SKM-1 treated with dmso at 0.1 percent for 144 hours (cell line): ENCODE measurements at regions not wholly inside any gene's neighbourhood (a gene's known extent, or its start where the extent isn't known, plus 50 kb on each side); places are given as distances from the start of the nearest gene placed in this dataset.
A peak's percentile ranks its signal among the peaks of the same experiment; 100 is the strongest.
"Not testable (repeated sequence)": the region's sequence is repeated elsewhere in the genome, so short reads cannot be mapped to it uniquely, and the experiment has no call there.

Experiments
- DNase-seq: peaks from one replicate; lab custom pipeline; 2025; ENCODE audit not compliant: unreplicated experiment; lab: John Stamatoyannopoulos, UW

DNA sequence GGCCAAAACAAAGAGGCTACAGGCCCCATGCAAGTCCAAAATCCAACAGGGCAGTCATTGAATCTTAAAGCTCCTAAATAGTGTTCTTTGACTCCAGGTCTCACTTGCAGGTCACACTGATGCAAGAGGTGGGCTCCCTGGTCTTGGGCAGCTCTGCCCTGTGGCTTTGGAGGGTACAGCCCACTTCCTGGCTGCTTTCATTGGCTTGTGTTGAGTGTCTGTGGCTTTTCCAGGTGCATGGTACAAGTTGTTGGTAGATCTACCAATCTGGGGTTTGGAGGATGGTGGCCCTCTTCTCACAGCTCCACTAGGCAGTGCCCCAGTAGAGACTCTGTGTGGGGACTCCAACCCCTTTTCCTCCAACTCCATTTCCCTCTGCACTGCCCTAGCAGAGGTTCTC is 115.8 kb upstream of the ALKAL2 start:
- DNase-seq = no peak

DNA sequence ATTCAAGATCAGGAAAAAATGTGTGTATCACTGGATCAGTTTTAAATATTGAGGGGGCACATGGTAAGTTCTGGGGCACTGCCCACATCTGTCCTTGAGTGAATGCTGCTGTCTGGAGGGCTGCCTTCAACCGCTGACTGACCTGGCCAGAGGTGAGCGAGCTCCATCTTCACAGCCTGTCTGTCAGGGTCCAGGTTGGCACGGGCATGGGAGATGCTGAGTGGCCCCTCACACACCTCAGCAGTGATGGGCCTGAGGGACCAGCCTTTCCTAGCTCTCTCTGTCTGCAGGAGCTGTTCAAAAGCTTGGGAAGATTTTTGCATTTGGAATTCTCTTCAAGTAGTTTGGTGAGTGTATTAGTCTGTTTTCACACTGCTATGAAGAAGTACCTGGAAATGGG is 114.8 kb upstream of the ALKAL2 start:
- DNase-seq = no peak

DNA sequence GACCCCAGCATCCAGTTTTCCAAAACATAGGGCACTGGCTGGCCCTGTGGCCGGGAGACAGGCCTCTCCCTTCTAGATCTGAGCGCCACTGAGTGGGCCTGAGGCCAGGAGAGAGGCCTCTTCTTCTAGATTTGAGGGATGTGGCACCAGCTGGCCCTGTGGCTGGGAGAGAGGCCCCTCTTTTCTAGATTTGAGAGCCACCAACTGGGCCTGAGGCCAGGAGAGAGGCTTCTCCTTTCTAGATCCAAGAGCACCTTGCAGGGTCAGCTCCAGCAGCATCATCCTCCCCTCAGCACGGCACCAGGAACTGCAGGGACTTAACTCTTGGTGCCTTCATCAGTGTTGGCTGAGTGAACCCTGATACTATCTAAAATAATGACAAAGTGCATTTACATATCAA is 114.3 kb upstream of the ALKAL2 start:
- no peak for DNase-seq

DNA sequence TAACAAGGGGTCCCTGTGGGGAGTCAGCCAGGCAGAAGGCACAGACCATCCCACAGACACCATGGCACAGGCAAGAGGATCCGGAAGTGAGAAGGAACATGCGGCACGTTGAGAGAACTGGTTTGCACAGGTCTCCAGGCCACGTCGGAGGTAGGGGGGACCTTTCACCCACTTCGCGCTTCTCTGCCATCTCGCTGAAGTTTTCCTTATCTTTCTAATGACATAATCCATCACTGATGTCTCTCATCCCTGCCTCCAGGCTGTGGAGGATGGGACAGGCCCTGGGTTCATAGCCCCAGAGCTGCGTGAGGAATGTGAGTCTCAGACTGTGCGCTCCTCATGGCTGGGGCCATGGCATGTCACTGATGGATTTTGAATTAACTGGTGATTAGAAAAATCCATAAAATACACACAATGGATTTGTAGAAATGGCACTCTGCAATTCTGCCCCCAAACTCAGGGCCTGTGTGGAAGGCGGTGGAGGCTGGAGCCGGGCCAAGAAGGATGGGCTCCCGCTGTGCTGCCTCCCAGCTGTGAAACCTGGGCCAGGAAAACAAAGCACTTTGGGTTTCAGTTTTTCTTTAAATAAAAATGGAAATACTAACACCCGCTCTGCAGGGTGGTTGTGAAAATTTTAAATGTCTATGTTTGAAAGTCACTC is 113.3 kb upstream of the ALKAL2 start:
- no peak for DNase-seq

DNA sequence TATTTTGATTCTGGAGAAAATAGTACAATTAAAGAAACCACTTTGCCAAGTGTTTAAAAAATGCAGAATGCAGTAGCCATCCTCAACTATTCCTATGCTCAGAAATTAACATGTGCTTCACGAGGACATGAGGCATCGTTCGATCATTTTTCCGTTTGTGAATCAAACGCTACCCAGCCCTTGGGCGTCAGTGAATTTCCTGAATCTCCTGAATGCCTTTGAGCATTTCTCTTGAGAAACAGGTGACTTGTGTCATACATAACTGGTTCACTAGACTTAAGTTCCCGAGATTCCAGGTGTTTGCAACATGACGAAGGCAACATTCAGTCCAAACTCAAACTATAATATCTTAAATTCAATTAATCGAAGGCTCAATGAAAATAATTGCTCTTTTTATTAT is 110.0 kb upstream of the ALKAL2 start:
- no peak for DNase-seq

DNA sequence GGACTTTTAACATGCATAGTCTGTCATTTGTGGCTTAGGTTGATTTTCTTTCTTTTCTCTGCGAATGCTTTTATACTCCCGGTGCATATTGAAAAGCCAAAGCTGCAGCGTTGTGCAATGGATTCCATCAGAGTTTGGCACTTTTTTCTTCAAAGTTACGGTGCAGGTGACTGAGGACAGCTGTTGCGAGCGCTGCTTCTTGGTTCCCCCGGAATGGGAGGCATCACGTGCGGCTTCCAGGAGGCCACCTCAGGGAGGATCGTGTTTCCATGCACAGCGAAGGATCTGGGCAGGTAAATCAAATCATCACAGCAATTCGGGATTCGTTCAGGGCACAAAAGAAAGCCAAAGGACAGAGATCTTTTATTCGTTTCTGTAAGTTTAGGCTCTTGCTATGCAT is 109.6 kb upstream of the ALKAL2 start:
- no peak for DNase-seq

DNA sequence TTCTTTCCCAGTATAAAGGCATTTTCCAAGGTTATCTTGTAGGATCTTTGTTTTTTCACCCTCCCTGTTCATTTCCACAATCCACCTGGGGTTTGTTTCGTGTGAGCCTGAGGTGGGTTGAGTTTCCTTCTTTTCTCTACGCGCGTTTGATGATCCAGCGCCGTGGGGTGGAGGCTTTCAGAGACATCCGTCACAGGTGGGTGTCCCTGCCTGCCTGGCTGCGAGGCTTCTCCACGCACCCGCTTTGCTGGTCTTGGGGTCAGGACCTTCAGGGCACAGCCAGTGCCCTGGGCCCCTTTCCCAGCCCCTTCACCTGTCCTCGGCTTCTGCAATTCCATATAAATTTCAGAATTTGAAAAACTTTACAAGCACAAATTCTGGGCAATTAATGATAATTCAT is 109.0 kb upstream of the ALKAL2 start:
- no peak for DNase-seq

DNA sequence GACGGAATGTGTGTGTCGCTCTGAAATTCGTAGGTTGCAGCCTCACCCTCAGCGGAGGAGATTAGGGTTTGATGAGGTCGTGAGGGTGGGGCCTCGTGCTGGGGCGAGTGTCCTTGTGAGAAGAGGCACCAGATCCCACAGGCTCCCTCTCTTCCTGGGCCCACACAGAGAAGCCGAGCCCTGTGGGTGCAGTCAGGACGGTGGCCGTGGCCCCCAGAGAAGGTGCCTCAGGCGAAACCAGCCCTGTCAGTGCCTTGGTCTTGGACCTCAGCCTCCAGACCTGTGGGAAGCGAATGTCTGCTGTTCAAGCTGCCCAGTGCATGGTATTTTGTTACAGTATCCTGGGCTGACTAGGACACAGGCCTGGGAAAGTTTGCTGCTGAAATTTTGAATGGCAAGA is 108.0 kb upstream of the ALKAL2 start:
- no peak for DNase-seq

DNA sequence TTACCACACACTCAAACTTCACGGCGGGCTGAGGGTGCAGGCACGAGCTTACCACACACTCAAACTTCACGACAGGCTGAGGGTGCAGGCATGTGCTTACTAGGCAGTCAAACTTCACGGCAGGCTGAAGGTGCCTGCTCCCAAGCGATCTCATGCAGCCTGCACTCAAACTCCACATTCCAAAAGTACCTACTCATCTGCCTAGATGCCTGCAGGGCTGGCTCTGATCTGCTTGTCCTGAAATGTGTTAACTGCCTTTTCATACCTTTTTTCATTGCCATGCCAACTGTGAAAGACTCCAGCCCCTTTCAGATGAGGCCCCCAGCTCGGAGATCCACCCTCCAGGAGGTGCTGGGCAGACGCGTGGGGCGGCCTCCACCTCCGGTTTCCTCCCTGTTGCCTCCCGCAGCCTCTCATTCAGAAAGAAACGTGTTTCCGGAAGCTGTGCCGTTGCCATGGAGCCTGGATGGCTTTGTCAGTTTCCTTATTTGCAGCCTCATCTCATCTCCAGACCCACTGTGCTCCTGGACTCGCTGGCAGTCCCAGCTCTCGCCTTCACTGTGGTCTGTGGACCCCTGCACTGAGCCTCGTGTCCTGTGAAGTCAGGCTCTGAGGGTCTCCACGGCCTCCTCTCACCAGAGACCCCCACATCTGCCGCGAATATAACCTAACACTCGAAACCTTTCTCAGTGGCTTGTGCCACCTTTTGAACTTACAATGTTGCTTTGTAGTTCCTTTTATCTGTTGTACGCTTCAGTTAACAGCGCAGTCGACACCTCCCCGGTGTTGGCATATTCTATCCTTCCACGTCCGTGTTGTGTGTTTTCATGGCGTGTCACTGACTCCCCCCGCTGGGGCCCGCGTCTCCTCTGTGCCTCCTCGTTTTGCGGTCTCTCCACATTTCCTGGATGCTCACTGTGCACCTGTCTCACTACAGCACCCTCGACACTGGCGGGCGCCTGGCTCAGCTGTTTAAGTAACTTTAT is 106.1 kb upstream of the ALKAL2 start:
- peak; percentile 1 for DNase-seq

DNA sequence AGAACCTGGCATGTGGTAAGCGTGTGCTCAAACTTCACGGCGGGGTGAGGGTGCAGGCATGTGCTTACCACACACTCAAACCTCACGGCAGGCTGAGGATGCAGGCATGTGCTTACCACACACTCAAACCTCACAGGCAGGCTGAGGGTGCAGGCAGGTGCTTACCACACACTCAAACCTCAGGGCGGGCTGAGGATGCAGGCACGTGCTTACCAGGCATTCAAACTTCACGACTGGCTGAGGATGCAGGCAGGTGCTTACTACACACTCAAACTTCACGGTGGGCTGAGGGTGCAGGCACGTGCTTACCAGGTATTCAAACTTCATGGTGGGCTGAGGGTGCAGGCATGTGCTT is 105.0 kb upstream of the ALKAL2 start:
- no peak for DNase-seq

DNA sequence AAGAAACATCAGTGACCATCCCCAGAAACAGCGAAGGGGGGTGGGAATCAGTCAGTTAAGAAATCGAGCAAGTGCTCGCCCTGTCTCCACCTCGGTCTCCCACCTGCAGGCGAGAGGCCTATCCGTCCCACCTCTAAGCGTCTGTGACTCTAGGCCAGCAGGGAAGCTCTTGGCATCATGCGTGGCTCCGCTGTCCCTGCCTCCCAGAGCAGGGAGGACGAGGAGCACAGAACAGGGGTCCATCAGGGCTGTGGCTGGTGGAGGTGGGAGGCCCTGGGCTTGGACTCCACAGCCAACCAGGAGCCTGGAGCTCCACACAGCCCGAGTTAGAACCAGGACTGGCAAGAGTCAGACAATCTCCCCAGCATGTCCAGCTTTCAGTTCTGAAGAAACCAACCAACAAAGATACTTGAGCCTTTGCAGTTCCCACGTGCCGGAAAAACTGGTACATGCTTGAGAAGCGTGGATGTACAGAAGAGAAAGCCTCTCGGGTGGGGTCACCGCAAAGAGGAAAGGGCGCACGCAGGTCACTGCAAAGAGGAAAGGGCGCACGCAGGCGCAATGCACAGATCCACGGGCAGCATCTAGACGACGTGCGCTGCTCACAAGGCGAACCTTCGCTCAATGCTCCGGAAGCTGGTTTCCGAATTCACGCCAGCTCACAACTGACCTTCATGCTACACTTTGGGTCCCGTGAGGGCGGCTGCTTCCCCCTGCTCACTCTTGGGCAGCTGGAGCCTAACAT is 104.5 kb upstream of the ALKAL2 start:
- DNase-seq = no peak

DNA sequence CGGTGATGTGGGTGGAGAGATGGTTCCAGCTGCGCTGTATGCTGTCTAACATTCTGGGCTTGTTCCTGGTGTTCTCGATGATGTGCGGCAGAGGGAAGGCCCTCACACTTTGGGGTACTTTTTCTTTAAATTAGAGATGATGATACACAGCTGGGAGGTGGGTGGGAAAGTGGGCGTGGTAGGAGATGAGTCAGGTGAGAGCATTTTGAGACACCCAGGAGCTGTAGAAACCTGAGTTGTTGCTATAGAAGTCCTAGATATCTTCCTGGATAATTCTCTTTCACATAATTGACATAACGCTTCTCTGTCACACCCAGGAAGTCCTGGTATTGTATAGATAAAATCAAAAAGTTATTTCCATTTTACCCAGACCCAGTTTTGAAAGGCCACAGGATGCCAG is 103.8 kb upstream of the ALKAL2 start:
- no peak for DNase-seq

DNA sequence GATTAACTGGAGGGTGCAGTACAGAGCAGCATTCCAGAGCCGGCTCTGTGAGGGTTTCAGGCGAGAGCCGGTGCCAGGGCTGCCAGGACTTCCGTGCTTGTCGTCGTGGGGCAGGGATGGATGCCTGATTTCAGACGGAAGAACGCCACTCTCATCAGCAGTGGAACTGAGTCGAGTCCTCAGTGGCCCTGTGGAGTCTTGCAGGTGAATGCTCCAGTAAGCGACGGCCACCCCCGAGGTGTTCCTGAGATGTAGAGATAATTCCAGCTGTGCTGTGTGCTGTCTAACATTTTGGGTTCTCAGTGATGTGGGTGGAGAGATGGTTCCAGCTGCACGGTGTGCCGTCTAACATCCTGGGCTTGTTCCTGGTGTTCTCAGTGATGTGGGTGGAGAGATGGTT is 103.1 kb upstream of the ALKAL2 start:
- no peak for DNase-seq

DNA sequence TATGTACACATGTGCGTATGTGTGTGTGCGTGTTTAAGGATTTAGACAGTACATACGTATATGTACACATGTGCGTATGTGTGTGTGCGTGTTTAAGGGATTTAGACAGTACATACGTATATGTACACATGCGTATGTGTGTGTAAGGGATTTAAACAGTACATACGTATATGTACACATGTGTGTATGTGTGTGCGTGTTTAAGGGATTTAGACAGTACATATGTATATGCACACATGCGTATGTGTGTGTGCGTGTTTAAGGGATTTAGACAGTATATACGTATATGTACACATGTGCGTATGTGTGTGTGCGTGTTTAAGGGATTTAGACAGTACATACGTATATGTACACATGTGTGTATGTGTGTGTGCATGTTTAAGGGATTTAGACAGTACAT is 102.1 kb upstream of the ALKAL2 start:
- not testable (repeated sequence) for DNase-seq

DNA sequence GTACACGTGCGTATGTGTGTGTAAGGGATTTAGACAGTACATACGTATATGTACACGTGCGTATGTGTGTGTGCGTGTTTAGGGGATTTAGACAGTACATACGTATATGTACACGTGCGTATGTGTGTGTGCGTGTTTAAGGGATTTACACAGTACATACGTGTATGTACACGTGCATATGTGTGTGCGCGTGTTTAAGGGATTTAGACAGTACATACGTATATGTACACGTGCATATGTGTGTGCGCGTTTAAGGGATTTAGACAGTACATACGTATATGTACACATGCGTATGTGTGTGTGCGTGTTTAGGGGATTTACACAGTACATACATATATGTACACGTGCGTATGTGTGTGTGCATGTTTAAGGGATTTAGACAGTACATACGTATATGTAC is 100.9 kb upstream of the ALKAL2 start:
- DNase-seq = not testable (repeated sequence)

DNA sequence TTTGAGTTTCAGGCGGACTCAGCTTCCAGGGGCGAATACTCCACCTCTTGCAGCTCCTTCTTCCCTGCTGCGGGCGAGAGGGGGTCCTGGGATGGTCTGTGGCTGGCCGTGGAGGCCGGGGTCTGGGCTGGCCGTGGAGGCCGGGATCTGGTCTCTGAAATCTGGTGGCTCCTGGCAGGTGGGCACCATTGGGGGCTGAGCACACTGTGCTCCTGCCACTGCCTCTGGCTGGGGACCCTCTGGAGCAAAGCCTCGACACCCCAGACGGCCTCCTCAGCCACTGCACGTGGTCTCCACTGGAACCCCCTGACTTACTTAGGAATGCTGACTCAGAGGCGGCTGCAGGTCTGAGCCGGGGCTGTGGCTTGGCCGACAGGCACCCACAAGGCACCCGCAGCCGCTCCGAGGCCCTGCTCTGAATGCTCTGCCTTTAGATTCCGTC is 100.1 kb upstream of the ALKAL2 start:
- no peak for DNase-seq

DNA sequence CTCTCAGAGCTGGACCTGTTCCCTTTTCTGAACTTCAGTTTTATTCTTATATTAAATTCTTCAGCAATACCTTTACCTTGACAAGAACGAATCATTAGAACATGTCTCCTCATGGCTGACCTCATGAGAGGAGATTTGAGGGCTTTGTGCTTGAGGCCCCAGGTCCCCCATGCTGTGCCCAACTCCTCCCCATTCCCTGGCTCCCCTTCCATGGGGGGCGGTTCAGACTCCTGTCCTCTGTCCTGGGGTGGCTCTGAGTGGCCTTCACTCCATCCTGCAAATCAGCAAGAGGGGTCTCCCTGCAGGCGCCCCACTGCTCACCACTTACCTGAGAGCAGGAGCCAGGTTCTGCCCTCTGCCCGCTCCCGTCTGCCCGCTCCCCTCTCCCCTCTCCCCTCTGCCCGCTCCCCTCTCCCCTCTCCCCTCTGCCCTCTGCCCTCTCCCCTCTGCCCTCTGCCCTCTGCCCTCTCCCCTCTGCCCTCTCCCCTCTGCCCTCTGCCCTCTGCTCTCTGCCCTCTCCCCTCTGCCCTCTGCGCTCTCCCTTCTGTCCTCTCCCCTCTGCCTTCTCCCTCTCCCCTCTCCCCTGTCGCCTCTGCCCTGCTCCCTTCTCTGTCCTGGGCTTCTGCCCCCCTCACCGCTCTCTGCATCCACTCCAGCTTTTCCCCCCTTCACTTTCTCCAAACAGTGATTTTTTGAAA is 98.7 kb upstream of the ALKAL2 start:
- no peak for DNase-seq

DNA sequence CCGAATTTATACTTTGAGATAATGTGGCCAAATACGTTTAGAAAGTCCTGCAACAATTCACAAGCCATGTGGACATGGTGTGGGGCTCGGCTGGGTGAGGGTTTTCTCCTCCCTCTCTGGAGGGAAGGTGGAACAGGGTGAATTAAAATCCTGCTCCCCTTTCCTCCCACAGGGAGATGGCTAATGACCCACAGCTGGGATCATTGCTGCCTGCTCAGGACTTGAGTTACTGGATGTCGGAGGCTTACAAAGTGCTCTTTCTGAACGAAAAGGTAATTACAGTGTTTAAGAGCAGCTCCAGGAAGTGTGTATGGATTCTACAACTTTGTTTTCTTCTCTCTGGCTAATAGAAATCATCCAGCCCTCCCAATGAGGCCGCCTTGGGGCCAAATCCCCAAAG is 97.9 kb upstream of the ALKAL2 start:
- no peak for DNase-seq

DNA sequence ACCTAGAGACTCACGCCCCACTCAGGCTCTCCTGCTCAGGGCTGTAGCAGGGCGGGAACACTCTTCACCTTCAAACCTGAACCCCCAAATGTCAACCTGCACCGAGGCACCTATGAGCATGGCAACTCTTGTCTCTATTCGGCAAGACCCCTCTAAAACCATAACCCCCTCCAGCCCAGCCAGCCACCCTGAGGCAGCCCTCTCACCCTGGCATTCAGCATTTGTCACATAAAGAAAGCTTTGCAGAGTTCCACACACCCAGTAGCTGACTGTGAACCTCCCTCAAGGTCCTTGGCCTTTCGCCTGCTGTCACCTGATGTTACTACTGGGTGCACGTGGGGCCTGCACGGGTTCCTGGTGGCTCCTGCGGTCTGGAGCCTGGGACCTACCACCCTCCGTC is 97.2 kb upstream of the ALKAL2 start:
- DNase-seq = no peak

DNA sequence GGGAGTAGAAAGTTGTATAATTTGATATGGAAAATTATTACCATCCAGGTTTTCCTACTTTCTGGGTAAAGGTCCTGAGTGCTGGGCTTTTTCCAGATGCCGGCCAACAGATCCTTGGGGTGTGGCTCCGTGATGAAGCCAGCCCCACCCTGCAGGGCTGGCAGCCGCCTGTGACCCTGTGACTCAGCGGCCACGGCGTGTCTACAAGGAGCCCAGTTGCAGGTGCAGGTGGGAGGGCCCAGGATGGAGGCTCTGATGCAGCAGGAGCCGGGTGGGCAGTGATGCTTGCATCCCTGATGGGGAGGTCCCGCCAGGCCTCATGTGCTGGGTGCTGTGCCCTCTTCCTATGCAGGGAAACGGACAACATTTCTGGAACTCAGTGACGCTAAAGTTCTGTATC is 96.0 kb upstream of the ALKAL2 start:
- no peak for DNase-seq

DNA sequence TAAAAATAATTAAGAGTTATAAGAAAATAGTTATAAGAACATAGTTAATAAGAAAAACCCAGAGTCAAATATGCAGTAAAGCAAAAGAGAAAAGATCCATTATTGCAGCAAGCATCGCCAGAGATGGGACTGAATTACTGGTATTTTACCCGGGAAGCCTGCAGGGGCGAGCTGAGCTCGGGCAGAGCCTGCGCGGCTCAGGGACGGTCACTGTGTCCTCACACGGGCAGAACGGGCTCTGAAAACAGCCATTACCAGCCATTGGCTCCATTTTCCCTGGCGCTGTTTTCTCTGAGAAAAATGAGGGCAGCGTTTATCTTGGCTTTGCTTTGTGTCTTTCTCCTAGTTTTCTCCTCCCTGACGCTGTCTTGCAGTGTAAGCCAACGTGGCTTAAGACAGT is 95.3 kb upstream of the ALKAL2 start:
- no peak for DNase-seq
